ENCODE measurements at regions not wholly inside any gene's neighbourhood (a gene's known extent, or its start where the extent isn't known, plus 50 kb on each side); places are given as distances from the start of the nearest gene placed in this dataset.

GRCh38 chr7:118312051-118312450, 87.5 kb downstream of the ANKRD7 start:
- CTCF ChIA-PET: interaction anchor here (0.7 kb wide), 1 partner anchor 447 kb away, joined by 3 read pairs; no protein-coding TSS in a partner anchor
- TF ChIP-seq, protein P1, sequence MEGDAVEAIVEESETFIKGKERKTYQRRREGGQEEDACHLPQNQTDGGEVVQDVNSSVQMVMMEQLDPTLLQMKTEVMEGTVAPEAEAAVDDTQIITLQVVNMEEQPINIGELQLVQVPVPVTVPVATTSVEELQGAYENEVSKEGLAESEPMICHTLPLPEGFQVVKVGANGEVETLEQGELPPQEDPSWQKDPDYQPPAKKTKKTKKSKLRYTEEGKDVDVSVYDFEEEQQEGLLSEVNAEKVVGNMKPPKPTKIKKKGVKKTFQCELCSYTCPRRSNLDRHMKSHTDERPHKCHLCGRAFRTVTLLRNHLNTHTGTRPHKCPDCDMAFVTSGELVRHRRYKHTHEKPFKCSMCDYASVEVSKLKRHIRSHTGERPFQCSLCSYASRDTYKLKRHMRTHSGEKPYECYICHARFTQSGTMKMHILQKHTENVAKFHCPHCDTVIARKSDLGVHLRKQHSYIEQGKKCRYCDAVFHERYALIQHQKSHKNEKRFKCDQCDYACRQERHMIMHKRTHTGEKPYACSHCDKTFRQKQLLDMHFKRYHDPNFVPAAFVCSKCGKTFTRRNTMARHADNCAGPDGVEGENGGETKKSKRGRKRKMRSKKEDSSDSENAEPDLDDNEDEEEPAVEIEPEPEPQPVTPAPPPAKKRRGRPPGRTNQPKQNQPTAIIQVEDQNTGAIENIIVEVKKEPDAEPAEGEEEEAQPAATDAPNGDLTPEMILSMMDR (conservative IDR thresholded peaks at IDR 0.05; ENCODE audit: low read depth): no peak
- POLR2A ChIA-PET (ENCODE audit: low non-redundant PET): no interaction called here
- no peak overlapping the region for H3K27ac ChIP-seq
- DNase-seq (ENCODE audit: low spot score): no peak

DNA sequence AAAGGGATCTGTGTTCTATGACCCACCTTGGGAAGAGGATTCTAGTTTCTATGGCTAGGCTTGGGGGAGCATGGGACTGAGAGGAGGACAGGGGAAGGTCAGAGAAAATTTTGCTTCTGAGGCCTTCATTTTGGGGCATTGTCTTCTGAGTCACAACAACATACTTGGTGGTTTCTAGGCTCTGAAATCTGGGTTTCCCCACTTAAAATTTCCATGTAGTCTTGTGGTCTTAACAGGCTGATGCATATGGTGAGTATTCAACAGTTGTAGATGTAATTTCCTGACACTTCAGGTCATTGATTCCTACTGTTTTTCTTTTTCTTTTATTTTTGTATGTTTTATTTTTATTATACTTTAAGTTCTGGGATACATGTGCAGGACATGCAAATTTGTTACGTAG, 88.5 kb downstream of the ANKRD7 start:
- CTCF ChIA-PET: interaction anchor here (0.5 kb wide), 1 partner anchor 32 kb away, joined by 3 read pairs; no protein-coding TSS in a partner anchor
- H3K27ac ChIP-seq: no peak overlapping the region
- TF ChIP-seq, protein P1 (conservative IDR thresholded peaks at IDR 0.05; ENCODE audit: low read depth): no peak
- POLR2A ChIA-PET (ENCODE audit: low non-redundant PET): no interaction called here
- no peak for DNase-seq (ENCODE audit: low spot score)

DNA sequence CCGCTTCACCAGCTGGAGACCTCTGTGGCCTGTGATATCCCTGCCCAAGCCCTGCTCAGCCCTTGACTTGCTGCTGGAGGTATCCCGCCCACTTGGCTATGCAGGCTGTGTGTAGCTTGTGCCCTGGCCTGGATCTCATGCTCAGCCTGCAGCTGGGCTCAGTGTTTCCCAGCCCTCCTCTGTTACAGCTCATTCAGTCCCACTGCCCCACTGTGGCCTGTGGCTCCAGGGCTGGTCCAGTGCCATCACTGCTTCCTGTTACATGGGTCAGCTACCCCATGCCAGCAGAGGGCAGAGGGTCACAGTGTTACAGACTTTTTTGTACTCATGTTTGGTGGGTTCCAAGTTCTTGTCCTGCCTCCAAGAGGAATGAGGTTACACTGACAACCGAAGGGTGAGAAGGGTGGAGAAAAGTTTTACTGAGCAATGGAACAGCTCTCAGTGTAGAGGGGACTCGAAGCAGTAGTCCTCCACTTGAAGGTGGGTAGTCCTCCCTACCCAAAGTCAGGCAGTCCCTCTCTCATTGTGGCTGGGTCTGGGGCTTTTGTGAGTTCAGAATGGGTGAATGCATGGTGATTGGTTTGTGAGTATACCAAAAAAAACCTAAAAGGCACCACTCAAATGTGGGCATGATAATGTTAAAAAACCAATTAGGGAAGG, 100.4 kb downstream of the ANKRD7 start:
- DNase-seq (ENCODE audit: low spot score): no peak
- no peak overlapping the region for H3K27ac ChIP-seq
- TF ChIP-seq, protein P1 (conservative IDR thresholded peaks at IDR 0.05; ENCODE audit: low read depth): no peak
- ChIA-PET POLR2A (ENCODE audit: low non-redundant PET) (no interaction called here), CTCF (no interaction called here)

DNA sequence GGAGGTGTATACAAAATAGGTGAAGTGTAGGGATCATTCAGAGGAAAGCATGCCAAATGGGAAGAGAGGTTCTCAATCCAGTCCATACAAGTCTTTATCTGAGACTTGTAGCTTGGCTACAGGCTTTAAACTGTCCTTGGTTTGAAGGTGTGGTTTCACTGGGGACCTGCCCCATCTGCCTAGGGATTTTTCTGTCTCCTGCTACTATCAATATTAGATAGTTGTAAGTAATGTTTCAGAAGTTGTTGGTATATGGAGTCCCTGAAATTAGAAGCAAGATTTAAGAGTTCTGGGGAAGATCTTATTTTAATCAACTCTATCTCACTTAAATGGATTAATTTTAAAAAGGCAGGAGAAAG, 100.9 kb downstream of the ANKRD7 start:
- POLR2A ChIA-PET (ENCODE audit: low non-redundant PET): no interaction called here
- TF ChIP-seq, protein P1 (conservative IDR thresholded peaks at IDR 0.05; ENCODE audit: low read depth): no peak

GRCh38 chr7:118327174-118327573, 102.7 kb downstream of the ANKRD7 start:
- CTCF ChIA-PET: interaction anchor here (0.7 kb wide), 1 partner anchor 444 kb away, joined by 3 read pairs; no protein-coding TSS in a partner anchor
- DNase-seq (ENCODE audit: low spot score): no peak
- H3K27ac ChIP-seq: no peak overlapping the region
- TF ChIP-seq, protein P1 (conservative IDR thresholded peaks at IDR 0.05; ENCODE audit: low read depth): no peak
- POLR2A ChIA-PET (ENCODE audit: low non-redundant PET): no interaction called here

More for the DNA sequence above, 100.9 kb downstream of the ANKRD7 start:
- no peak for DNase-seq (ENCODE audit: low spot score)
- H3K27ac ChIP-seq: no peak overlapping the region
- CTCF ChIA-PET: no interaction called here

GRCh38 chr7:118328505-118329211, 104.2 kb downstream of the ANKRD7 start:
- ChIA-PET CTCF (interaction anchor here (0.6 kb wide), 1 partner anchor 11 kb away, joined by 3 read pairs; no protein-coding TSS in a partner anchor), POLR2A (ENCODE audit: low non-redundant PET) (no interaction called here)
- no peak overlapping the region for H3K27ac ChIP-seq
- TF ChIP-seq, protein P1 (conservative IDR thresholded peaks at IDR 0.05; ENCODE audit: low read depth): no peak
- no peak for DNase-seq (ENCODE audit: low spot score)

Measured in RWPE1 (cell line).